HG03442 (cell line): ENCODE measurements at regions not wholly inside any gene's neighbourhood (a gene's known extent, or its start where the extent isn't known, plus 50 kb on each side); places are given as distances from the start of the nearest gene placed in this dataset.
"Not testable (repeated sequence)": the region's sequence is repeated elsewhere in the genome, so short reads cannot be mapped to it uniquely, and the experiment has no call there.

Source experiments
- ATAC-seq: cut with Tn5 transposase; IDR thresholded peaks from one replicate; pipeline ENCODE4 v1.9.1; 2021; ENCODE audit warnings: mild to moderate bottlenecking, moderate library complexity; ENCODE audit not compliant: unreplicated experiment

GRCh38 chr10:83706952-83707582 is 432.2 kb upstream of the GHITM start:
- ATAC-seq = no peak

- ATAC-seq = no peak
Observed at GRCh38 chr10:83713423-83713822, 425.9 kb upstream of the GHITM start.

- ATAC-seq = no peak
Observed at GRCh38 chr10:83723080-83723479, 416.2 kb upstream of the GHITM start.

GRCh38 chr10:83724471-83725241 is 414.7 kb upstream of the GHITM start:
- peak; percentile 95 for ATAC-seq

- ATAC-seq = no peak
Observed at GRCh38 chr10:83725567-83725966, 413.7 kb upstream of the GHITM start.

- no peak for ATAC-seq
Observed at GRCh38 chr10:83734278-83734677, 405.0 kb upstream of the GHITM start.

- no peak for ATAC-seq
Observed at GRCh38 chr10:83736008-83736407, 403.3 kb upstream of the GHITM start.

GRCh38 chr10:83750604-83751003 is 388.7 kb upstream of the GHITM start:
- no peak for ATAC-seq

- no peak for ATAC-seq
Observed at GRCh38 chr10:83753490-83753889, 385.8 kb upstream of the GHITM start.

- no peak for ATAC-seq
Observed at GRCh38 chr10:83754857-83755256, 384.5 kb upstream of the GHITM start.

- no peak for ATAC-seq
Observed at GRCh38 chr10:83760142-83760541, 379.2 kb upstream of the GHITM start.

- ATAC-seq = no peak
Observed at GRCh38 chr10:83764666-83765065, 374.6 kb upstream of the GHITM start.

GRCh38 chr10:83765731-83766130 is 373.6 kb upstream of the GHITM start:
- ATAC-seq = no peak

- ATAC-seq = no peak
Observed at GRCh38 chr10:83769281-83769820, 370.0 kb upstream of the GHITM start.

GRCh38 chr10:83786701-83787100 is 352.6 kb upstream of the GHITM start:
- ATAC-seq = not testable (repeated sequence)

GRCh38 chr10:83801983-83802382 is 337.3 kb upstream of the GHITM start:
- ATAC-seq = no peak

GRCh38 chr10:83806717-83807116 is 332.6 kb upstream of the GHITM start:
- ATAC-seq = no peak

GRCh38 chr10:83809001-83809400 is 330.3 kb upstream of the GHITM start:
- no peak for ATAC-seq

GRCh38 chr10:83816942-83817341 is 322.4 kb upstream of the GHITM start:
- peak; percentile 99 for ATAC-seq

GRCh38 chr10:83817797-83818196 is 321.5 kb upstream of the GHITM start:
- ATAC-seq = no peak

GRCh38 chr10:83819609-83820008 is 319.7 kb upstream of the GHITM start:
- no peak for ATAC-seq

- no peak for ATAC-seq
Observed at GRCh38 chr10:83820033-83820432, 319.3 kb upstream of the GHITM start.
